Astrocyte (in vitro differentiated cells and primary cell): ENCODE measurements at regions not wholly inside any gene's neighbourhood (a gene's known extent, or its start where the extent isn't known, plus 50 kb on each side); places are given as distances from the start of the nearest gene placed in this dataset.
"Not testable (repeated sequence)": the region's sequence is repeated elsewhere in the genome, so short reads cannot be mapped to it uniquely, and the experiment has no call there.

ENCODE experiments used
- DNase-seq: peaks from one replicate; pipeline ENCODE4 v3.0.0-alpha.2; 2010; ENCODE audit warnings: low read depth
- FAIRE-seq: peaks from 2 replicates; lab custom pipeline; 2011; peaks lifted over from hg19 to GRCh38; lab: Jason Lieb, UNC
- H2AFZ ChIP-seq: 2 replicates; pipeline ENCODE4 v1.6.0; 2012; ENCODE audit warnings: low read depth, low read length, inconsistent platforms
- H3K27ac ChIP-seq: 2 replicates; pipeline ENCODE4 v1.5.1; 2011; ENCODE audit warnings: low read depth, low read length, inconsistent platforms
- H3K27me3 ChIP-seq: 2 replicates; pipeline ENCODE4 v1.6.0; 2011; ENCODE audit warnings: low read length, inconsistent platforms; ENCODE audit not compliant: insufficient read depth
- H3K36me3 ChIP-seq: 2 replicates; pipeline ENCODE4 v1.5.1; 2011; ENCODE audit warnings: low read length, inconsistent platforms; ENCODE audit not compliant: insufficient read depth
- H3K4me1 ChIP-seq: 2 replicates; pipeline ENCODE4 v1.5.1; 2011; ENCODE audit warnings: low read length, inconsistent platforms; ENCODE audit not compliant: insufficient read depth
- H3K4me2 ChIP-seq: 2 replicates; pipeline ENCODE4 v1.6.0; 2012; ENCODE audit warnings: low read length, inconsistent platforms
- H3K4me3 ChIP-seq: 2 replicates; pipeline ENCODE4 v1.5.1; 2011; ENCODE audit warnings: low read depth, mild to moderate bottlenecking, low read length, inconsistent platforms; ENCODE audit not compliant: insufficient read depth
- H3K79me2 ChIP-seq: 2 replicates; pipeline ENCODE4 v1.6.0; 2012; ENCODE audit warnings: mild to moderate bottlenecking, low read length, inconsistent platforms; ENCODE audit not compliant: insufficient read depth
- H3K9ac ChIP-seq: 2 replicates; pipeline ENCODE4 v1.6.0; 2012; ENCODE audit warnings: mild to moderate bottlenecking, low read length, inconsistent platforms
- H3K9me3 ChIP-seq: 2 replicates; pipeline ENCODE4 v1.5.1; 2012; ENCODE audit warnings: low read depth, mild to moderate bottlenecking, low read length, inconsistent platforms; ENCODE audit not compliant: insufficient read depth
- H4K20me1 ChIP-seq: 2 replicates; pipeline ENCODE4 v1.6.0; 2012; ENCODE audit warnings: low read length, inconsistent platforms; ENCODE audit not compliant: insufficient read depth
- H3K27ac Mint-ChIP-seq: one replicate; pipeline ENCODE4 v1.8.0; 2021; ENCODE audit warnings: mild to moderate bottlenecking, mixed read lengths; ENCODE audit not compliant: unreplicated experiment
- H3K27me3 Mint-ChIP-seq: one replicate; pipeline ENCODE4 v1.8.0; 2021; ENCODE audit warnings: low read depth, mixed read lengths; ENCODE audit not compliant: unreplicated experiment
- H3K36me3 Mint-ChIP-seq: one replicate; pipeline ENCODE4 v1.8.0; 2021; ENCODE audit warnings: low read depth, mixed read lengths; ENCODE audit not compliant: unreplicated experiment
- H3K4me1 Mint-ChIP-seq: one replicate; pipeline ENCODE4 v1.8.0; 2021; ENCODE audit warnings: low read depth, mixed read lengths; ENCODE audit not compliant: unreplicated experiment
- H3K4me3 Mint-ChIP-seq: one replicate; pipeline ENCODE4 v1.8.0; 2021; ENCODE audit warnings: mild to moderate bottlenecking, moderate library complexity, mixed read lengths; ENCODE audit not compliant: unreplicated experiment
- H3K9me3 Mint-ChIP-seq: one replicate; pipeline ENCODE4 v1.8.0; 2021; ENCODE audit warnings: mild to moderate bottlenecking, mixed read lengths; ENCODE audit not compliant: unreplicated experiment
- EZH2 ChIP-seq: IDR thresholded peaks from 2 replicates; pipeline ENCODE4 v1.6.1; 2012; ENCODE audit warnings: mild to moderate bottlenecking, low read length, inconsistent platforms; ENCODE audit not compliant: insufficient read depth
- TF ChIP-seq, protein P1 (sequence below): IDR thresholded peaks from 2 replicates; pipeline ENCODE4 v1.5.1; 2011; ENCODE audit warnings: low read depth, mild to moderate bottlenecking, inconsistent platforms, low read length, moderate library complexity; ENCODE audit not compliant: insufficient read depth

DNA sequence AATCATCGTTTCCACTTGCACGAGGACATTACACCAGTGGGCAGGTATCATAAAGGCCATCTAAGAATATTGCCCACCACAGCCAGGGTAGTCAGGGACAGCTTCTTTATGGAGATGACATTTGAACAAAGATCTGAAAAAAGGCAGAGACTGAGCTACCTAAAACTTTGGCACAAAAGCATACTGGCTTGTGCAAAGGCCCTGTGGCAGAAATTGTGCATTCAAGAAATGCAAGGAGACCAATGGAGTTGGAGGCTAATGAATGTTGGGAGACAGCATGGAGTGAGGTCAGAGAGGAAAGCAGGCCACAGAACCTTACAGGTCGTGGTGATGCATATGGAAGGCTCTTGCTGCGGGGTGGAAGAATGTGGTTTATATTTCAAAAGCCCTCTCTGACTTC, 578.5 kb downstream of the BNC2 start:
- Histone ChIP-seq H3K27ac (no peak overlapping the region), H3K27me3 (peaks cover 2% of the 10 kb centered on the region), H3K79me2 (no peaks in the 10 kb centered on the region), H3K4me3 (no peak overlapping the region), H3K4me1 (no peaks in the 10 kb centered on the region), H3K9ac (no peak overlapping the region), H3K4me2 (no peak overlapping the region), H3K36me3 (no peaks in the 10 kb centered on the region), H3K9me3 (no peaks in the 10 kb centered on the region), H2AFZ (no peak overlapping the region), H4K20me1 (no peaks in the 10 kb centered on the region)
- Mint-ChIP-seq H3K4me3 (no peak overlapping the region), H3K27me3 (peaks cover 2% of the 10 kb centered on the region), H3K4me1 (peaks cover 5% of the 10 kb centered on the region), H3K27ac (no peak overlapping the region), H3K9me3 (no peaks in the 10 kb centered on the region), H3K36me3 (peaks cover 2% of the 10 kb centered on the region)
- no peak for DNase-seq
- TF ChIP-seq, protein P1, sequence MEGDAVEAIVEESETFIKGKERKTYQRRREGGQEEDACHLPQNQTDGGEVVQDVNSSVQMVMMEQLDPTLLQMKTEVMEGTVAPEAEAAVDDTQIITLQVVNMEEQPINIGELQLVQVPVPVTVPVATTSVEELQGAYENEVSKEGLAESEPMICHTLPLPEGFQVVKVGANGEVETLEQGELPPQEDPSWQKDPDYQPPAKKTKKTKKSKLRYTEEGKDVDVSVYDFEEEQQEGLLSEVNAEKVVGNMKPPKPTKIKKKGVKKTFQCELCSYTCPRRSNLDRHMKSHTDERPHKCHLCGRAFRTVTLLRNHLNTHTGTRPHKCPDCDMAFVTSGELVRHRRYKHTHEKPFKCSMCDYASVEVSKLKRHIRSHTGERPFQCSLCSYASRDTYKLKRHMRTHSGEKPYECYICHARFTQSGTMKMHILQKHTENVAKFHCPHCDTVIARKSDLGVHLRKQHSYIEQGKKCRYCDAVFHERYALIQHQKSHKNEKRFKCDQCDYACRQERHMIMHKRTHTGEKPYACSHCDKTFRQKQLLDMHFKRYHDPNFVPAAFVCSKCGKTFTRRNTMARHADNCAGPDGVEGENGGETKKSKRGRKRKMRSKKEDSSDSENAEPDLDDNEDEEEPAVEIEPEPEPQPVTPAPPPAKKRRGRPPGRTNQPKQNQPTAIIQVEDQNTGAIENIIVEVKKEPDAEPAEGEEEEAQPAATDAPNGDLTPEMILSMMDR, result no peak
- TF ChIP-seq EZH2, result no peak
- no peak for FAIRE-seq

GRCh38 chr9:16293610-16294009, 576.9 kb downstream of the BNC2 start:
- Histone ChIP-seq H3K4me2 (no peak overlapping the region), H3K4me1 (no peaks in the 10 kb centered on the region), H3K27me3 (peaks cover 2% of the 10 kb centered on the region), H3K9ac (no peak overlapping the region), H3K9me3 (no peaks in the 10 kb centered on the region), H3K36me3 (no peaks in the 10 kb centered on the region), H3K79me2 (no peaks in the 10 kb centered on the region), H3K27ac (no peak overlapping the region), H2AFZ (no peak overlapping the region), H4K20me1 (no peaks in the 10 kb centered on the region), H3K4me3 (no peak overlapping the region)
- TF ChIP-seq EZH2, result no peak
- TF ChIP-seq, protein P1, result no peak
- Mint-ChIP-seq H3K27ac (no peak overlapping the region), H3K4me3 (no peak overlapping the region), H3K36me3 (peaks cover 2% of the 10 kb centered on the region), H3K27me3 (peaks cover 2% of the 10 kb centered on the region), H3K9me3 (peaks cover 2% of the 10 kb centered on the region), H3K4me1 (peaks cover 5% of the 10 kb centered on the region)
- no peak for FAIRE-seq
- DNase-seq, result no peak

DNA sequence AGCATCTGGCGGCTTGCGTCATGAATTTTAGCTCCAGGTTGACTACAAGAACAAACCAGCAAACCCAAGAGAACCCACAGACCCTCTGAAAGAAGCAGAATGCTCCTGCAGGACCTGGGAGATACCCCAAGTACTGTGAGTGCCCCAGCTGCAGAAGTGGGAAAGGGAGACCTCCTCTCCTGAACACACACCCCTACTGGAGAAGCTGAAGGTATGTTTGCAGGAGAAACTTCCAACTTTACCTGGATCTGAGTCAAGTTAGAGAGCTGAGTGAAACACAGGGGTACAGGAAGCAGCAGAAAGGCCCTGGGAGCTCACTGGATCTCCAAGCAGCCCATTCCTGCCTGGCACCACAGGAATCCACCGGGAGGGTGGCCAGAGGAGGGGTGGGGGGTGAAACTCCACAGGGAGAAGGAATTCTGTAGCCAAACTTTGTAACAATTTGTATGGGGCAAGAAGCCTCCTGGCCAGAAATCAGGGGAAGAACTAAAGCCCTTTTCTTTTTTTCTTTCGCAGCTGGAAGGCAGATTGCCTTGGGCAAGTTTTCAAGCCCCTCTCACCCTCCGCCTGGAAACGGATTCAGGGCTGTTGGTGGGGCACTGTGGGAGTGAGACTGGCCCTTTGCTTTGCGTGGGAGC, 576.2 kb downstream of the BNC2 start:
- H3K79me2 ChIP-seq, result no peaks in the 10 kb centered on the region
- DNase-seq (peak; percentile 53), FAIRE-seq (no peak)
- Mint-ChIP-seq H3K9me3 (peaks cover 2% of the 10 kb centered on the region), H3K27ac (no peak overlapping the region), H3K4me3 (no peak overlapping the region), H3K36me3 (peaks cover 4% of the 10 kb centered on the region), H3K4me1 (peaks cover 5% of the 10 kb centered on the region), H3K27me3 (peaks cover 2% of the 10 kb centered on the region)
- H3K27me3 ChIP-seq, result peaks cover 2% of the 10 kb centered on the region
- H2AFZ ChIP-seq, result no peak overlapping the region
- H3K4me2 ChIP-seq, result no peak overlapping the region
- H3K4me1 ChIP-seq, result no peaks in the 10 kb centered on the region
- H4K20me1 ChIP-seq, result no peaks in the 10 kb centered on the region
- no peak overlapping the region for H3K27ac ChIP-seq
- H3K36me3 ChIP-seq, result no peaks in the 10 kb centered on the region
- H3K4me3 ChIP-seq, result no peak overlapping the region
- no peaks in the 10 kb centered on the region for H3K9me3 ChIP-seq
- H3K9ac ChIP-seq, result no peak overlapping the region
- no peak for TF ChIP-seq EZH2
- TF ChIP-seq, protein P1, result no peak

DNA sequence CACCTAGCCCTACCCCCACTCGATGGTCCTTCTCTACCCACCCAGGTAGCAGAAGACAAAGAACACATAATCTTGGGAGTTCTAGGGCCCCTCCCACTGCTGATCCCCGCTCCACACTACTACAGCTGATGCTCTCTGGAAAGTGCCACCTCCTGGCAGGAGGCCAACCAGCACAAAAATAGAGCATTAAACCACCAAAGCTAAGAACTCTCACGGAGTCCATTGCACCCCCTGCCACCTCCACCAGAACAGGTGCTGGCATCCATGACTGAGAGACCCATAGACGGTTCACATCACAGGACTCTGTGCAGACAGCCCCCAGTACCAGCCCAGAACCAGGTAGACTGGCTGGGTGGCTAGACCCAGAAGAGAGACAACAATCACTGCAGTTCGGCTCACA, 575.5 kb downstream of the BNC2 start:
- not testable (repeated sequence) for H3K9me3 ChIP-seq, H3K27ac ChIP-seq, H3K9me3 Mint-ChIP-seq, H3K36me3 Mint-ChIP-seq, H3K4me3 Mint-ChIP-seq, DNase-seq, FAIRE-seq, H3K4me3 ChIP-seq, H3K4me2 ChIP-seq, H3K9ac ChIP-seq, H3K27me3 Mint-ChIP-seq, H2AFZ ChIP-seq, H3K36me3 ChIP-seq, H3K79me2 ChIP-seq, H3K27ac Mint-ChIP-seq, H3K4me1 Mint-ChIP-seq, H3K4me1 ChIP-seq, H3K27me3 ChIP-seq, H4K20me1 ChIP-seq
